Ectodermal cell (in vitro differentiated cells): ENCODE measurements at regions not wholly inside any gene's neighbourhood (a gene's known extent, or its start where the extent isn't known, plus 50 kb on each side); places are given as distances from the start of the nearest gene placed in this dataset.
"Not testable (repeated sequence)": the region's sequence is repeated elsewhere in the genome, so short reads cannot be mapped to it uniquely, and the experiment has no call there.

Experiments used
- H3K27ac ChIP-seq: 2 replicates; pipeline ENCODE4 v1.7.0; 2013; ENCODE audit warnings: mild to moderate bottlenecking, low read depth, low read length; ENCODE audit not compliant: insufficient read depth, poor library complexity, severe bottlenecking
- H3K27me3 ChIP-seq: 2 replicates; pipeline ENCODE4 v1.7.0; 2013; ENCODE audit warnings: mild to moderate bottlenecking, low read length; ENCODE audit not compliant: insufficient read depth, control insufficient read depth, poor library complexity, severe bottlenecking
- H3K36me3 ChIP-seq: one replicate; pipeline ENCODE4 v1.7.0; 2013; ENCODE audit warnings: low read length; ENCODE audit not compliant: control insufficient read depth, insufficient read depth
- H3K4me1 ChIP-seq: one replicate; pipeline ENCODE4 v1.7.0; 2013; ENCODE audit warnings: low read length; ENCODE audit not compliant: control insufficient read depth, insufficient read depth
- H3K4me3 ChIP-seq: 2 replicates; pipeline ENCODE4 v1.7.0; 2013; ENCODE audit warnings: low read depth, low read length, control low read depth; ENCODE audit not compliant: insufficient read depth
- H3K9me3 ChIP-seq: 2 replicates; pipeline ENCODE4 v1.7.0; 2013; ENCODE audit warnings: mild to moderate bottlenecking, low read length, moderate library complexity; ENCODE audit not compliant: control insufficient read depth
- WGBS, 2 experiments: methylation state at CpG; one replicate each; pipeline ENCODE4 v1.1.7; 2013; ENCODE audit warnings: missing lambda C conversion rate in 2 of 2; 5-methylcytosine and 5-hydroxymethylcytosine counted together

DNA sequence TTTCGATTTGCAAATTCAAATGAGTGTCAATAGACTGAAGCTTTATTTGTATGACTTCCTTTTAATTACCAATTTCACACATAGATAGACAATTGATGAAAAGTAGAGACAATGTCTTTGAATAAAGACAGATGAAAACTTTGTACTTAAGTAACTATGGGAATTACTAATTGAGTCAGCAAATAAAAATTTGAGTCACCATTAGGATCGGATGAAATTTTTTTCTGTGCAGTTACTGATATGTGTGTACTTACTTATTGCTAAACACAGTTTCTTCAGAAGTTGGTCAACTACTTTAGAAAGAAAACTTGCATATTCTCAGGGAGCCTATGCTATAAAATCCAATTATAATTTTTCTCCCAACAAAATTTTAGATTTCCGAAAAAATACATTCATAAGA, 224.9 kb upstream of the SLC16A7 start:
- Histone ChIP-seq H3K9me3 (no peaks in the 10 kb centered on the region), H3K4me3 (no peak overlapping the region), H3K4me1 (no peaks in the 10 kb centered on the region), H3K27me3 (no peaks in the 10 kb centered on the region), H3K27ac (no peak overlapping the region), H3K36me3 (no peaks in the 10 kb centered on the region)
- 92% methylated on average over 3 of the region's 3 CpGs; no CpG with 5 or more reads in 1 of the 2 experiments for WGBS, 2 experiments

DNA sequence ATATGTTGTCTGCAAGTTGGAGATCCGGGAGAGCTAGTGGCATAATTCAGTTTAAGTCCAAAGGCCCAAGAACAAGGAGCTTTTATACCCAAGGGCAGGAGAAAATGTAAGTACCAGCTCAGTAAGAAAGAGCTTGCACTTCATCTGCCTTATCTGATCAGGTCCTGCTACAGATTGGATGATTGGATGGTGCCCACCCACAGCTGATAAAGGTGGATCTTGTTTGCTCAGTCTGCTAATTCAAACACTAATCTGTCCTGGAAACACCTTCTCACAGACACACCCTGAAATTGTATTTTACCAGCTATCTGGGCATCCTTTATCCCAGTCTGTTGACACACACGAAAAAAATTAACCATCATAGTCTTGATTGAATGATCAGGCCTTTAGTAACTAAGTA, 230.7 kb upstream of the SLC16A7 start:
- Histone ChIP-seq H3K27ac (no peak overlapping the region), H3K9me3 (no peaks in the 10 kb centered on the region), H3K4me1 (no peaks in the 10 kb centered on the region), H3K27me3 (no peaks in the 10 kb centered on the region), H3K4me3 (no peak overlapping the region), H3K36me3 (no peaks in the 10 kb centered on the region)
- WGBS, 2 experiments: 89 to 90% methylated on average over 2 of the region's 2 CpGs

DNA sequence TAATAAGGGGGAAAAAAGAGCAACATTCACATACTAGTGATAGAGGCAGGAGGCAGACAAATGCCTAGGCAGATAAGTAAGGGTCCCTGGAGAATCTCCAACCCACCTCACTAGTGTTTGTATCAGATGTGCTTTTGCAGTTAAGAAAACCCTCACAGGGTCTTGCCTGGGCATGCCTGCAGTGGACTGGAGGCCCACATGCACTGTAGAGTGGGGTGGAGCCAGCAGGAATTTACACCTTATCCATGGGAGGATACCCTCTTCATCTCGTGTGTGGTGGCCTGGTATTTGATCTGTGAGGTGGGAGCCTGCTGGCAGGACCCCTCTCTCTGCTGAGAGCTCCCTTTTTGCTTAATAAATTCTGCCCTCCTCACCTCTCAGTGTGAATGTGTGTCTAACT, 238.0 kb upstream of the SLC16A7 start:
- Histone ChIP-seq H3K4me3 (no peak overlapping the region), H3K4me1 (no peaks in the 10 kb centered on the region), H3K9me3 (no peaks in the 10 kb centered on the region), H3K27me3 (no peaks in the 10 kb centered on the region), H3K36me3 (no peaks in the 10 kb centered on the region), H3K27ac (no peak overlapping the region)
- 40 to 57% methylated on average over 1 of the region's 1 CpG for WGBS, 2 experiments

DNA sequence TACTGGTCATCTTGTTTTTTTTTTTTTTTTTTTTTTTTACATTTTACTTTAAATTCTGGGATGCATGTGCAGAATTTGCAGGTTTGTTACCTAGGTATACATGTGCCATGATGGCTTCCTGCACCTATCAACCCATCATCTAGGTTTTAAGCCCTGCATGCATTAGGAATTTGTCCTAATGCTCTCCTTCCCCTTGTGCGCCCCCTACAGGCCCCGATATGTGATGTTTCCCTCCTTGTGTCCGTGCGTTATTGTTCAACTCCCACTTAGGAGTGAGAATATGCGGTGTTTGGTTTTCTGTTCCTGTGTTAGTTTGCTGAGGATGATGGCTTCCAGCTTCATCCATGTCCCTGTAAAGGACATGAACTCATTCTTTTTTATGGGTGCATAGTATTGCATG, 249.6 kb upstream of the SLC16A7 start:
- H3K4me3 ChIP-seq, H3K4me1 ChIP-seq, H3K27ac ChIP-seq, H3K9me3 ChIP-seq, H3K36me3 ChIP-seq, H3K27me3 ChIP-seq: not testable (repeated sequence)
- 43 to 53% methylated on average over 5 of the region's 5 CpGs for WGBS, 2 experiments

DNA sequence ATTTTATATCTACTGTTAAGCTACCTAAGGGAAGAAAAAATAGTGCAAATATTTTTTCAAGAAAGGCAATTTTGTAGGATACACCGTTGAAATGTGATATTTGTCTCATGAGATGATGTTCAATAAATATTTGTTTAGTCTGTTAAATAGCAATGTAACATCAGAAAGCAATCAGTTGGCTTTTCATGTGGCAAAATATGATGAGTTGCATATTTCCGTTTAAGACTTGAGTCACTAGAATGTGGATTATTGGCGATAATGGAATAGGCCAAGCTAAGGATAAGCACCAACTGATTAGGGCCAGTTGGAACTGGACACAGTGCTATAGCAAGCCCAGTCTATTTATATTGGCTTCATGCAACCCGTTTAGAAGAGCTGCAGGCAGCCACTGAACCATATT, 250.4 kb upstream of the SLC16A7 start:
- H3K9me3 ChIP-seq: no peaks in the 10 kb centered on the region
- WGBS, 2 experiments: 88 to 97% methylated on average over 4 of the region's 4 CpGs
- H3K36me3 ChIP-seq: no peaks in the 10 kb centered on the region
- no peak overlapping the region for H3K4me3 ChIP-seq
- H3K27ac ChIP-seq: no peak overlapping the region
- H3K4me1 ChIP-seq: no peaks in the 10 kb centered on the region
- H3K27me3 ChIP-seq: no peaks in the 10 kb centered on the region

DNA sequence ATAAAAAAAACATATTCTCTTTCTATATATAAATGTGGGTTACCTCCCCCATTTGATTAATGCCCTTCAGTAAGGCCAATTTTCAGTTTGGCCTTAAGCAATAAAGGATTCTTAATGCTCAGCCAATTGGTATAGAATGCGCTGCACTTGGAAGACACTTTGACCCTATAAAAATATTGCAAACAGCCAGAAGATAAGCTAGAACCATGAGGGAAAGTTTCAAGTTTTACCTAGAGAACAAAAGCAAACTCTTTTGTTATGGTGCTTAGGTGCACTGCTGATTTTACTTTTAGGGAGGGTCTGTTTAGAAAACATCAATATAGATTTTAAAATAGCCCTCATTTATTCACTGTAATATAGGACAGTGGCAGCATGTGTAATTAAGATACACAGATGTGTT, 251.6 kb upstream of the SLC16A7 start:
- WGBS, 2 experiments: 55% methylated on average over 1 of the region's 1 CpG
- H3K36me3 ChIP-seq: no peaks in the 10 kb centered on the region

DNA sequence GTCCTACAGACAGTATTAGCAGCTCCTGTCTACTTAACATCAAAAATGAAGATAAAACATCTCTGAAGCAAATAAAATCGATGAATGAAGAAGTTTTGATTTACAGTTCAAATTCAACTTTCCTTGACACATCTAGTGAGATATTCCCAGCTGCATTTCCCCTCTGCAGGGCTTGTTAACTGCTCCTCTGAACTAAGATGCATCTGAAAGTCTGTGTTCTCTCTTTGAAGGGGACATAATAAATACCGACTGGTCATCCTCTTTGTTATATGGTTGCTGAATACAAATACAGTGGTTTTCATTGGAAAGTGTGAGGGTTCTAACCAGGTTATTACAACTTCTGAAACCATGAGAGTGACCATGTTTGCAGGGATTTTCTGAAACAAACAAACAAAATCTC, 266.4 kb upstream of the SLC16A7 start:
- no peak overlapping the region for H3K27ac ChIP-seq
- no peaks in the 10 kb centered on the region for H3K9me3 ChIP-seq
- H3K27me3 ChIP-seq: peaks cover 14% of the 10 kb centered on the region
- 46 to 72% methylated on average over 2 of the region's 2 CpGs for WGBS, 2 experiments
- H3K4me3 ChIP-seq: no peak overlapping the region
- peaks cover 6% of the 10 kb centered on the region for H3K4me1 ChIP-seq
- no peaks in the 10 kb centered on the region for H3K36me3 ChIP-seq

More for the DNA sequence above, 251.6 kb upstream of the SLC16A7 start:
- Histone ChIP-seq H3K9me3 (no peaks in the 10 kb centered on the region), H3K4me1 (no peaks in the 10 kb centered on the region), H3K4me3 (no peak overlapping the region), H3K27me3 (no peaks in the 10 kb centered on the region), H3K27ac (no peak overlapping the region)

DNA sequence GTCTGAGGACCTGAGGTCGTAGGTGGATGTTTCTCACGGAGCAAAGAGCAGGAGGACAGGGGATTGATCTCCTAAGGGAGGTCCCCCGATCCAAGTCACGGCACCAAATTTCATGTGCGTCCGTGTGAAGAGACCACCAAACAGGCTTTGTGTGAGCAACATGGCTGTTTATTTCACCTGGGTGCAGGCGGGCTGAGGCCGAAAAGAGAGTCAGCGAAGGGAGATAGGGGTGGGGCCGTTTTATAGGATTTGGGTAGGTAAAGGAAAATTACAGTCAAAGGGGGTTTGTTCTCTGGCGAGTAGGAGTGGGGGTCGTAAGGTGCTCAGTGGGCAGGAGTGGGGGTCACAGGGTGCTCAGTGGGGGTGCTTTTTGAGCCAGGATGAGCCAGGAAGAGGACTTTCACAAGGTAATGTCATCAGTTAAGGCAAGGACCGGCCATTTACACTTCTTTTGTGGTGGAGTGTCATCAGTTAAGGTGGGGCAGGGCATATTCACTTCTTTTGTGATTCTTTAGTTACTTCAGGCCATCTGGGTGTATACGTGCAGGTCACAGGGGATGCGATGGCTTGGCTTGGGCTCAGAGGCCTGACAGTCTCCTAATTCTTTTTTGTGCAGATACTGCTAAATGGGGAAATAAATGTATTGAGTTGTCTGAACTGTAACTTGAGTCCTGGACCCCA, 267.3 kb upstream of the SLC16A7 start:
- not testable (repeated sequence) for H3K36me3 ChIP-seq, H3K4me3 ChIP-seq, H3K9me3 ChIP-seq, H3K4me1 ChIP-seq, H3K27ac ChIP-seq
- whole genome bisulfite sequencing, 2 experiments: 16 to 21% methylated on average over 15 of the region's 15 CpGs
- peaks cover 14% of the 10 kb centered on the region for H3K27me3 ChIP-seq

DNA sequence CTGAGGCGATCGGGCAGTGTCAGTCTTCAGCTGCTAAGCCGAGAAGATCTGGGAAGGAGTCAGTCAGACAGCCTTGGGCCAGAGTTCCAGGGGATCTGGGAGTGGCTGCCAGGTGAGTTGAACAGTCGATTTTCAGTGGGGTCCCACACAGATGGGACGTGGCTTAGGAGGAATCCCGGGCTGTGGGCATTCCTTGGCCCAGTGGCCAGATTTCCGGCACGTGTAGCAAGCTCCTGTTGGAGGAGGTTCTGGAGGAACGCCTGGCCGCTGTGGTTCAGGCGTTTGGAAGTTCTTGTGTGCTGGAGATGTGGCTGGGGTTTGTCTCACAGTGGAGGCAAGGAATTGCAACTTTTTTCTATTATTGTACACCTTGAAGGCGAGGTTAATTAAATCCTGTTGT, 269.4 kb upstream of the SLC16A7 start:
- H3K9me3 ChIP-seq, H3K27ac ChIP-seq, H3K4me3 ChIP-seq, H3K36me3 ChIP-seq: not testable (repeated sequence)
- Histone ChIP-seq H3K4me1 (peaks cover 13% of the 10 kb centered on the region), H3K27me3 (peaks cover 14% of the 10 kb centered on the region)
- 33 to 34% methylated on average over 9 to 11 of the region's 12 CpGs for WGBS, 2 experiments

DNA sequence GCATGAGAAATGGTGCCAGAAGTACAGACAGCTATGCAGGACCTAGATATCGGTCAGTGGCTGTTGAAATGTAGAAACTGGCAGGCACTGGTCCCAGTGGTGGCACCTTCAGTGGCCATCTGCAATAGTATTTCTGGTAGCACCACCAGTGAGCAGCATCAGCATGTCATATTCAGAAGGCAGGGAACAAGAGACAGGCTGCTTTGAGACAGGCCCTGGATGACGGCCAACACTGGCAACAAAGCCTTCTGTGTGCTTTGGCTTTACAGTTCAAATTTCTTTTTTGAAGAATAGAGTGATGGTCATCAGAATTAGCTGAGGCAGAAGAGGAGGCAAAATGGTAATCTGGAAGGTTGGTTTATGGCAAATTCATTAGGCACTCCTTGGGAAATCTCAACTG, 273.4 kb upstream of the SLC16A7 start:
- peaks cover 7% of the 10 kb centered on the region for H3K4me1 ChIP-seq
- no peaks in the 10 kb centered on the region for H3K36me3 ChIP-seq
- H3K9me3 ChIP-seq: no peaks in the 10 kb centered on the region
- no peaks in the 10 kb centered on the region for H3K27me3 ChIP-seq
- H3K27ac ChIP-seq: no peak overlapping the region
- H3K4me3 ChIP-seq: no peak overlapping the region
- WGBS, 2 experiments: 75 to 76% methylated on average over 2 of the region's 2 CpGs

DNA sequence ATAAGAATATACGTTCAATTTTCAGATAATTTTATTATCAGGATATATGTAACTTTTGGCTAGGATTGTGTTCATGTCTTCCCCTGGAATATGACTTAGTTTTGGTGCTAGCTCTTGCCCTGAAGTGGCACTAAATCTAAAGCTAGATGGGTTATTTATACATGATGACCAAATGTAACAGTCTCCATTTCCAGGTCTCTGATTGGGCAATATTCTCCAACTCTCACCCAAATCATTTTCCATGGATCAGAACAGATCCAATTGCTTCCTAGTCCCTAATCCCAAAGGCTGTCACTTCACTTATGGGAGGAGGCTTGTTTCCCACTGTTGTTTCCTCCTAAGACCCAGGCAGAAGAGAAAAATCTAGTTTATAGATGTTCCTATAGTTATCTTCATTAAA, 274.6 kb upstream of the SLC16A7 start:
- 100% methylated on average over 1 of the region's 1 CpG; no CpG with 5 or more reads in 1 of the 2 experiments for WGBS, 2 experiments
- H3K4me1 ChIP-seq: peaks cover 7% of the 10 kb centered on the region
- no peaks in the 10 kb centered on the region for H3K9me3 ChIP-seq
- no peak overlapping the region for H3K4me3 ChIP-seq
- no peaks in the 10 kb centered on the region for H3K27me3 ChIP-seq
- H3K36me3 ChIP-seq: no peaks in the 10 kb centered on the region
- H3K27ac ChIP-seq: no peak overlapping the region
